Esophagus squamous epithelium (tissue), 4 donors: ENCODE measurements at regions not wholly inside any gene's neighbourhood (a gene's known extent, or its start where the extent isn't known, plus 50 kb on each side); places are given as distances from the start of the nearest gene placed in this dataset.

Experiments
- POLR2A ChIP-seq, 4 donors: fragments of 450-650 bp; IDR thresholded peaks; one replicate each; pipeline ENCODE4 v1.6.1; 2017; ENCODE audit warnings: antibody characterized with exemption in 4 of 4, mild to moderate bottlenecking in 4 of 4, moderate library complexity in 3 of 4
- TF ChIP-seq, protein P1 (sequence below), 6 experiments: fragments of 450-650 bp in 4 of 6; fragments of 200-600 bp in 2 of 6; sonication (generic) in 2 of 6; IDR thresholded peaks; one replicate each; pipeline ENCODE4 v1.5.1; 2016 to 2019; ENCODE audit warnings: antibody characterized with exemption in 6 of 6, mild to moderate bottlenecking in 4 of 6, moderate library complexity in 4 of 6

DNA sequence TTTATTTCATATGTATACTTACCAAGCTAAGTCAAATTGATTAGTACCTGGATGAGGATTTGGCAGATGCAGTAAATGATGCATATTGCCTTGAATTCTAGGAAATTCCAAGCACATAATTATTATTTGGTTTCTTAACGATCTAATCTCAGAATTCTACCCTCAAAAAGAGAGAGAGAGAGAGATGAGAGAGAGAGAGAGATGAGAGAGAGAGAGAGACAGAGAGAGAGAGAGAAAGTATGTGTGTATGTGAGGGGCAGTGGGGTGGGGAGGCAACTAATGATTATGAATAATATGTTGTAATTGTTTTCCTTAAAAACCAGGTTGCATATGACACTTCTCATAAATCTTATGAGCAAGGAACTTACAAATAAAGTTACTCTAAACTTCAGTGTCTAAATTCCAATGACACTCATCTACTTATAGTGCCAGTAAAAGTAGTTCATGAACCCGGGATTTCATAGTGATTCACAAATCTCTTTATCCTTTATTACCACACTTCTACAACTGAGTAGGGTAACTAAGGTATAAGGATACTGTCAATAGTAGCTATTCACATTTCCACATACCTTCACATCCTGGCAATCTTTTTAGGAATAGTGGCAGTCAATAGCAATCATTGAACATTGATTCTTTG, 60.5 kb upstream of the EDIL3 start:
- TF ChIP-seq, protein P1, sequence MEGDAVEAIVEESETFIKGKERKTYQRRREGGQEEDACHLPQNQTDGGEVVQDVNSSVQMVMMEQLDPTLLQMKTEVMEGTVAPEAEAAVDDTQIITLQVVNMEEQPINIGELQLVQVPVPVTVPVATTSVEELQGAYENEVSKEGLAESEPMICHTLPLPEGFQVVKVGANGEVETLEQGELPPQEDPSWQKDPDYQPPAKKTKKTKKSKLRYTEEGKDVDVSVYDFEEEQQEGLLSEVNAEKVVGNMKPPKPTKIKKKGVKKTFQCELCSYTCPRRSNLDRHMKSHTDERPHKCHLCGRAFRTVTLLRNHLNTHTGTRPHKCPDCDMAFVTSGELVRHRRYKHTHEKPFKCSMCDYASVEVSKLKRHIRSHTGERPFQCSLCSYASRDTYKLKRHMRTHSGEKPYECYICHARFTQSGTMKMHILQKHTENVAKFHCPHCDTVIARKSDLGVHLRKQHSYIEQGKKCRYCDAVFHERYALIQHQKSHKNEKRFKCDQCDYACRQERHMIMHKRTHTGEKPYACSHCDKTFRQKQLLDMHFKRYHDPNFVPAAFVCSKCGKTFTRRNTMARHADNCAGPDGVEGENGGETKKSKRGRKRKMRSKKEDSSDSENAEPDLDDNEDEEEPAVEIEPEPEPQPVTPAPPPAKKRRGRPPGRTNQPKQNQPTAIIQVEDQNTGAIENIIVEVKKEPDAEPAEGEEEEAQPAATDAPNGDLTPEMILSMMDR (IDR thresholded peaks at IDR 0.05): no peak
- TF ChIP-seq POLR2A (IDR thresholded peaks at IDR 0.05): no peak
